Stimulated activated memory B cell treated with anti-CD40 and anti-IgM and Interleukin-4, amounts not matched to agents 10 μg/mL and 1 μg/mL and 100 μg/mL, for 72 hours (primary cell): ENCODE measurements at regions not wholly inside any gene's neighbourhood (a gene's known extent, or its start where the extent isn't known, plus 50 kb on each side); places are given as distances from the start of the nearest gene placed in this dataset.
"Not testable (repeated sequence)": the region's sequence is repeated elsewhere in the genome, so short reads cannot be mapped to it uniquely, and the experiment has no call there.

Experiments
- ATAC-seq: fragments of 150-1000 bp; cut with Tn5 transposase; 2 replicates; pipeline ENCODE4 v1.10.0; 2021
- H3K27ac Mint-ChIP-seq: one replicate; pipeline ENCODE4 v1.8.0; 2022; ENCODE audit warnings: mild to moderate bottlenecking, mixed read lengths
- H3K27me3 Mint-ChIP-seq: one replicate; pipeline ENCODE4 v1.8.0; 2022; ENCODE audit warnings: mixed read lengths
- H3K36me3 Mint-ChIP-seq: one replicate; pipeline ENCODE4 v1.8.0; 2022; ENCODE audit warnings: mixed read lengths
- H3K4me1 Mint-ChIP-seq: one replicate; pipeline ENCODE4 v1.8.0; 2022; ENCODE audit warnings: mixed read lengths
- H3K4me3 Mint-ChIP-seq: one replicate; pipeline ENCODE4 v1.8.0; 2022; ENCODE audit warnings: mild to moderate bottlenecking, moderate library complexity, mixed read lengths
- H3K9me3 Mint-ChIP-seq: one replicate; pipeline ENCODE4 v1.8.0; 2022; ENCODE audit warnings: mixed read lengths

- Mint-ChIP-seq H3K27ac (no peak overlapping the region), H3K9me3 (peaks cover 3% of the 10 kb centered on the region), H3K27me3 (no peaks in the 10 kb centered on the region), H3K4me1 (no peaks in the 10 kb centered on the region), H3K4me3 (no peak overlapping the region), H3K36me3 (no peaks in the 10 kb centered on the region)
- no peak for ATAC-seq
These were observed 709.1 kb upstream of the FAM241A start for GRCh38 chr4:111435986-111436744.

GRCh38 chr4:111441687-111442086 is 703.6 kb upstream of the FAM241A start:
- Mint-ChIP-seq H3K27me3 (no peaks in the 10 kb centered on the region), H3K4me3 (no peak overlapping the region), H3K36me3 (no peaks in the 10 kb centered on the region), H3K27ac (no peak overlapping the region), H3K9me3 (peaks cover 3% of the 10 kb centered on the region), H3K4me1 (no peaks in the 10 kb centered on the region)
- ATAC-seq, result no peak

- H3K27ac Mint-ChIP-seq, H3K9me3 Mint-ChIP-seq, ATAC-seq, H3K4me3 Mint-ChIP-seq, H3K27me3 Mint-ChIP-seq, H3K4me1 Mint-ChIP-seq, H3K36me3 Mint-ChIP-seq: not testable (repeated sequence)
These were observed 700.4 kb upstream of the FAM241A start for GRCh38 chr4:111444836-111445235.

- H3K36me3 Mint-ChIP-seq, result no peaks in the 10 kb centered on the region
- no peak for ATAC-seq
- H3K9me3 Mint-ChIP-seq, result no peaks in the 10 kb centered on the region
- H3K4me3 Mint-ChIP-seq, result no peak overlapping the region
- H3K4me1 Mint-ChIP-seq, result no peaks in the 10 kb centered on the region
- no peak overlapping the region for H3K27ac Mint-ChIP-seq
- H3K27me3 Mint-ChIP-seq, result no peaks in the 10 kb centered on the region
These were observed 695.6 kb upstream of the FAM241A start for GRCh38 chr4:111449657-111450056.

GRCh38 chr4:111450867-111451266 is 694.4 kb upstream of the FAM241A start:
- H3K27ac Mint-ChIP-seq, result no peak overlapping the region
- no peak for ATAC-seq
- H3K4me1 Mint-ChIP-seq, result no peaks in the 10 kb centered on the region
- no peaks in the 10 kb centered on the region for H3K27me3 Mint-ChIP-seq
- H3K9me3 Mint-ChIP-seq, result no peaks in the 10 kb centered on the region
- H3K4me3 Mint-ChIP-seq, result no peak overlapping the region
- no peaks in the 10 kb centered on the region for H3K36me3 Mint-ChIP-seq

- H3K9me3 Mint-ChIP-seq, result no peaks in the 10 kb centered on the region
- no peaks in the 10 kb centered on the region for H3K36me3 Mint-ChIP-seq
- H3K27me3 Mint-ChIP-seq, result no peaks in the 10 kb centered on the region
- ATAC-seq, result no peak
- no peaks in the 10 kb centered on the region for H3K4me1 Mint-ChIP-seq
- H3K27ac Mint-ChIP-seq, result no peak overlapping the region
- H3K4me3 Mint-ChIP-seq, result no peak overlapping the region
These were observed 692.0 kb upstream of the FAM241A start for GRCh38 chr4:111453216-111453615.

GRCh38 chr4:111454961-111455360 is 690.3 kb upstream of the FAM241A start:
- no peaks in the 10 kb centered on the region for H3K4me1 Mint-ChIP-seq

GRCh38 chr4:111464251-111465045 is 680.8 kb upstream of the FAM241A start:
- no peak overlapping the region for H3K27ac Mint-ChIP-seq
- H3K36me3 Mint-ChIP-seq, result no peaks in the 10 kb centered on the region
- no peaks in the 10 kb centered on the region for H3K27me3 Mint-ChIP-seq
- no peak overlapping the region for H3K4me3 Mint-ChIP-seq
- ATAC-seq, result no peak
- H3K4me1 Mint-ChIP-seq, result no peaks in the 10 kb centered on the region
- H3K9me3 Mint-ChIP-seq, result peaks cover 2% of the 10 kb centered on the region

More at GRCh38 chr4:111454961-111455360, 690.3 kb upstream of the FAM241A start:
- no peak overlapping the region for H3K4me3 Mint-ChIP-seq
- no peaks in the 10 kb centered on the region for H3K9me3 Mint-ChIP-seq
- ATAC-seq, result no peak
- no peak overlapping the region for H3K27ac Mint-ChIP-seq
- no peaks in the 10 kb centered on the region for H3K27me3 Mint-ChIP-seq
- H3K36me3 Mint-ChIP-seq, result no peaks in the 10 kb centered on the region

GRCh38 chr4:111466811-111467604 is 678.2 kb upstream of the FAM241A start:
- no peaks in the 10 kb centered on the region for H3K36me3 Mint-ChIP-seq
- no peak overlapping the region for H3K27ac Mint-ChIP-seq
- ATAC-seq, result no peak
- peaks cover 2% of the 10 kb centered on the region for H3K9me3 Mint-ChIP-seq
- no peak overlapping the region for H3K4me3 Mint-ChIP-seq
- H3K27me3 Mint-ChIP-seq, result no peaks in the 10 kb centered on the region
- H3K4me1 Mint-ChIP-seq, result no peaks in the 10 kb centered on the region

GRCh38 chr4:111475001-111475400 is 670.3 kb upstream of the FAM241A start:
- no peak overlapping the region for H3K27ac Mint-ChIP-seq
- no peaks in the 10 kb centered on the region for H3K4me1 Mint-ChIP-seq
- H3K9me3 Mint-ChIP-seq, result no peaks in the 10 kb centered on the region
- ATAC-seq, result no peak
- H3K4me3 Mint-ChIP-seq, result no peak overlapping the region
- no peaks in the 10 kb centered on the region for H3K27me3 Mint-ChIP-seq
- no peaks in the 10 kb centered on the region for H3K36me3 Mint-ChIP-seq

- no peak overlapping the region for H3K4me3 Mint-ChIP-seq
- H3K27ac Mint-ChIP-seq, result no peak overlapping the region
- no peak for ATAC-seq
- no peaks in the 10 kb centered on the region for H3K36me3 Mint-ChIP-seq
- H3K9me3 Mint-ChIP-seq, result no peaks in the 10 kb centered on the region
- no peaks in the 10 kb centered on the region for H3K4me1 Mint-ChIP-seq
- no peaks in the 10 kb centered on the region for H3K27me3 Mint-ChIP-seq
These were observed 669.6 kb upstream of the FAM241A start for GRCh38 chr4:111475666-111476065.

- H3K9me3 Mint-ChIP-seq, result no peaks in the 10 kb centered on the region
- H3K27ac Mint-ChIP-seq, result no peak overlapping the region
- H3K4me1 Mint-ChIP-seq, result no peaks in the 10 kb centered on the region
- H3K4me3 Mint-ChIP-seq, result no peak overlapping the region
- no peaks in the 10 kb centered on the region for H3K36me3 Mint-ChIP-seq
- ATAC-seq, result no peak
- no peaks in the 10 kb centered on the region for H3K27me3 Mint-ChIP-seq
These were observed 664.7 kb upstream of the FAM241A start for GRCh38 chr4:111480510-111480909.

GRCh38 chr4:111483375-111484169 is 661.7 kb upstream of the FAM241A start:
- Mint-ChIP-seq H3K27me3 (no peaks in the 10 kb centered on the region), H3K27ac (no peak overlapping the region), H3K36me3 (no peaks in the 10 kb centered on the region), H3K4me3 (no peak overlapping the region), H3K4me1 (no peaks in the 10 kb centered on the region), H3K9me3 (peaks cover 4% of the 10 kb centered on the region)
- ATAC-seq, result no peak

- H3K9me3 Mint-ChIP-seq, result peaks cover 6% of the 10 kb centered on the region
These were observed 652.8 kb upstream of the FAM241A start for GRCh38 chr4:111492496-111492895.

GRCh38 chr4:111494471-111494870 is 650.8 kb upstream of the FAM241A start:
- ATAC-seq, result no peak
- Mint-ChIP-seq H3K36me3 (no peaks in the 10 kb centered on the region), H3K27me3 (no peaks in the 10 kb centered on the region), H3K4me1 (no peaks in the 10 kb centered on the region), H3K27ac (no peak overlapping the region), H3K4me3 (no peak overlapping the region), H3K9me3 (no peaks in the 10 kb centered on the region)

More at GRCh38 chr4:111492496-111492895, 652.8 kb upstream of the FAM241A start:
- no peak for ATAC-seq
- no peaks in the 10 kb centered on the region for H3K27me3 Mint-ChIP-seq
- H3K4me1 Mint-ChIP-seq, result no peaks in the 10 kb centered on the region
- no peak overlapping the region for H3K27ac Mint-ChIP-seq
- H3K36me3 Mint-ChIP-seq, result no peaks in the 10 kb centered on the region
- H3K4me3 Mint-ChIP-seq, result no peak overlapping the region
